Fibroblast of skin of scalp (primary cell): ENCODE measurements at regions not wholly inside any gene's neighbourhood (a gene's known extent, or its start where the extent isn't known, plus 50 kb on each side); places are given as distances from the start of the nearest gene placed in this dataset.
"Not testable (repeated sequence)": the region's sequence is repeated elsewhere in the genome, so short reads cannot be mapped to it uniquely, and the experiment has no call there.

ENCODE experiments used
- DNase-seq: peaks from one replicate; pipeline ENCODE4 v3.0.0-alpha.2; 2013

- not testable (repeated sequence) for DNase-seq
Observed at GRCh38 chr10:93127642-93128215, 54.0 kb downstream of the CYP26A1 start.

- no peak for DNase-seq
Observed at GRCh38 chr10:93131986-93132385, 58.3 kb downstream of the CYP26A1 start.

GRCh38 chr10:93138113-93138870, 64.6 kb downstream of the CYP26A1 start:
- DNase-seq, result peak; percentile 55

DNA sequence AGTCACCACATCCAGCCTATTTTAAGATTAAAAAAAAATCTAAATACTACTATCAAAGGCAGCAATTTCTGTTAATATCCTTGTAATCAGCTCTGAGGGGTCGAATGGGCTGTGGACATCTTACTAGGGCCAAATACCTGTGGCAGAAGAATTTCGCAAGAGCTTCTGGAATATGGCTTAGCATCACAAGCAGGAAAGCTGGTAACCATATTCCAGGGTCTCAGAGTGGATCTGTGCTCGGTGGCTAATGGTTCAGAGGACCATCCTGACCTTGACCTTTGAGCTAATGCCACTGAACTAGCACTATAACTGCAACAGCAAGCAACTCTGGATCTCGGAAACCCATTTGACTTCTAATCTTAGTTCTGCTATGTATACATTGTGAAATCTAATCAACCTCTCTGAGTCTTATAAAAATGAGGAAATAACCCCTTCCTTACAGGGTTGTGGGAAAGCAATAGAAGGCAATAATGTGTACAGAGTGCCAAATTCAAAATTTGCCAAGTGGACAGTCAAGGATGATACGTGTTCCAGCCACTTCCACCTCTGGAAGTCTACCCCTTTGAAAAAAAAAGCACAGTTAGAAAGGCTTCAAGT, 65.5 kb downstream of the CYP26A1 start:
- no peak for DNase-seq

- no peak for DNase-seq
Observed at GRCh38 chr10:93142534-93142933, 68.8 kb downstream of the CYP26A1 start.

GRCh38 chr10:93143281-93143680, 69.6 kb downstream of the CYP26A1 start:
- no peak for DNase-seq

DNA sequence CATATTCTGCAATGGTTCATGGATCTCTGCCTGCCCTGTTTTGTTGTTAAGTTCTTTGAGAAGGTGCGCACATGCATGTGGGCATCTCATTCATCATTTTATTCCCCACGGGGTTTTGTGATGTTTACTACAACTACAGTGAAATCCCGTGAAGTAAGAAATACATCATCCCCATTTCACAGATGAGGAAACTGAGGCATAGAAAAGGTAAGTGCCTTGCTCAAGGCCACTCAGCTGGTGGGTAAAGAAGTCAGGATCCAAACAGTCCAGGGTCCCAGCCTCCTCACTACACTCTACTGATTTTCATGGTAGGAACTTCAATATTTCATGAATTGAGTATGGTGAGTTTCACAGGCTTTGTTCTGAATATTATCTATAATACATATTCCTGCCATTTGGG, 72.6 kb downstream of the CYP26A1 start:
- DNase-seq, result no peak

DNA sequence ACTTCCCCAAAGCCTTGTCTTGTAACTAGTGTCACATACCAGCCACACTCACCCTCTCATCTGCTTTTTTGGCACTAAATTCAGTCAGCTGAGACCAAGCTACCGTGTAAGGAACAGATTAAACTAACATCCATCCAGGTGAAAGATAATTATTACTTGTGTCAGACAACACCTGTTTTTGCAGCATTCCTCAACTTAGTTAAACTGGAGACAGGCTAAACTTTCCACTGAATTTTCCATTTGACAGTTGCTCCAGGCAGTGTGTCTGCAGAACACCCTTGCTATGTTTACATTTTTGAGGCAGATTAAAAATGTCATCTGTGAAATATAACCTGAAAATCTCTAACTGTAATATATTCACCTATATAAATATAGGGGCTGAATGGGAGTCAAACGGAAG, 73.6 kb downstream of the CYP26A1 start:
- no peak for DNase-seq

DNA sequence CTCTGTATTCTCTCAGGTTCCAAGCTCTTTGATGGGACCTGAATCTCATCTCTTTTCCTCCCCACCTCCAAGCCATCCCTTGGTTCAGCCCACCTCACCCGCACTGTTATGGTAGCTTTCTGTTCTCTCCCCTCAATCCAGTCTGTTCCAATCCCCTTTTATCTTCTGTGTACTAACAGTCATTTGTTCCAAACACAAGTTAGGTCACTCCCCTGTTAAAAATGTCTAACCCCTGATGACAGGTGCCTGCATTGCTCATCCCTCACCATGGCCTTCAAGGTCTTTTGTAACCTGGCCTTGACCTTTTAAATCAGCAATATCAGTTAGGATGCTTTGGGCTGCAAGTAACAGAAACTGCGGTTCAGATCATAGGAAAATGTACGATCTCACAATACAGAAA, 74.8 kb downstream of the CYP26A1 start:
- no peak for DNase-seq

GRCh38 chr10:93149761-93150160, 76.1 kb downstream of the CYP26A1 start:
- DNase-seq, result peak; percentile 35

DNA sequence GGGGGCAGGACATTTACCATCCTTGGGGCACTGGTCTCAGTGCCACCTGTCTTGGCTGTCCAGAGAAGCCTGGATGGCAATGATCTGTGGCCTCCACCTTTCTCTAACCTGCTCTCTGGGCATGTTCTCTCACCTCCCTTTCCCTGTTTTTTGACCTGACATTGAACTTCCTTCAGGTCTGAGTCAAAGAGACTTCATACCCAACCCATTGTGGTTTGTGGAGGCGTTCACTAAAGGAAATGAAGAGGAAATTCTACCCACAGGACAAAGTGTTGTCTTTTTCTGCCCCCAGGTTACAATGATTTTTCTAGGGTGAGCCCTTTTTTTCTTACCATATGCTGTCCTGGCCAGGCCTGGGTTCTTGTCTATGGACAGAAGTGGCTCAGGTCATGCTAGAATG, 76.6 kb downstream of the CYP26A1 start:
- DNase-seq, result no peak

GRCh38 chr10:93150990-93151547, 77.4 kb downstream of the CYP26A1 start:
- no peak for DNase-seq

- DNase-seq, result peak; percentile 86
Observed at GRCh38 chr10:93152136-93152535, 78.4 kb downstream of the CYP26A1 start.

DNA sequence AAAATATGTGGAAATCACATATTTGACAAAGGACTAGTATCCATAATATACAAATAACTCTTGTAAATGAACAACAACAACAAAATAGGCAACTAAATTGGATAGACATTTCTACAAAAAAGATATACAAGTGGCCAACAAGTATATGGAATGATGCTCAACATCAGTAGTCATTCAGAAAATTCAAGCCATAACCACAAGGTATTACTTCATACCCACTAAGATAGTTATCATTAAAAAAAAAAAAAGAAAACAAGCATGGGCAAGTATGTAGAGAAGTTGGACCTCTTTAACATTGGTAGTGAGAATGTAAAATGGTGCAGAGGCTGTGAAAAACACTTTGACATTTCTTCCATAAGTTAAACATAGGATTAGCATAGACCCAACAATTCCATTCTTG, 80.8 kb downstream of the CYP26A1 start:
- no peak for DNase-seq

GRCh38 chr10:93160140-93160539, 86.4 kb downstream of the CYP26A1 start:
- DNase-seq, result no peak

- DNase-seq, result peak; percentile 75
Observed at GRCh38 chr10:93160829-93161228, 87.1 kb downstream of the CYP26A1 start.

DNA sequence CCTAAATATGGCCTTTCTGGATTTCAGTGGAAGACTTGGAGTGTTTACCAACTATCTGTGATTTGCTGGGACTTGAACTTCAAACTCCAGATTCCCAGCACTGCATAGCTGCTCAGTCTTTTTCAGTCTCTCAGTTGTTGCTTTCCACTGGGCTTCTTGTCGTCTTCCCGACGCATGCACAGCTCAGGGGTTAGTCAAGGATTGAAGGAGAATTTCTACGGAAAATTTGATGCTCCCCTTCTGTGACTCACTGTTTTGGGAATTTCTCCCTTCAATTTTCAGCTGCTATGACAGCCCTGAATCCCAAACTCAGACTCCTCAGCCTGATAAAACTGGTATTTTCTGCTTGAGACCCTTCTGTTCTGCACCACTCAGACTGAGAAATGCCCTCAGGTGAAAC, 91.7 kb downstream of the CYP26A1 start:
- peak; percentile 71 for DNase-seq

GRCh38 chr10:93166134-93166533, 92.4 kb downstream of the CYP26A1 start:
- DNase-seq, result no peak

DNA sequence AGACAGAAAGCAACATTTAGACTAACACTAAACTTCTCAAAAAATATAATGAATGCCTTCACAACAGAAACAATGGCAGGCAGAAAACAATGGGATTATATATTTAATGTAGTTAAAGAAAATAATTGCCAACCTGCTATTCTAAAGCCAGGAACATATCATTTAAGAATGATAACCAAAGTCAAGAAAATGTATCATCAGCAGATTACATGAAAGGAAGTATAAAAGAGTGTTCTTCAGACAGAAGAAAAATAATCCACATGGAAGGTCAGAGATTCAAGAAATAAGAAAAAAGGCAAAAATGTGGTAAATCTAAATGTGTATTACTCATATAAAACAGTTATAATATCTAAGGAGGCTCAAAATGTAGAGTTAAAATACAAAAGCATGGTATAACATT, 98.1 kb downstream of the CYP26A1 start:
- no peak for DNase-seq

GRCh38 chr10:93173967-93174845, 100.5 kb downstream of the CYP26A1 start:
- DNase-seq, result no peak

DNA sequence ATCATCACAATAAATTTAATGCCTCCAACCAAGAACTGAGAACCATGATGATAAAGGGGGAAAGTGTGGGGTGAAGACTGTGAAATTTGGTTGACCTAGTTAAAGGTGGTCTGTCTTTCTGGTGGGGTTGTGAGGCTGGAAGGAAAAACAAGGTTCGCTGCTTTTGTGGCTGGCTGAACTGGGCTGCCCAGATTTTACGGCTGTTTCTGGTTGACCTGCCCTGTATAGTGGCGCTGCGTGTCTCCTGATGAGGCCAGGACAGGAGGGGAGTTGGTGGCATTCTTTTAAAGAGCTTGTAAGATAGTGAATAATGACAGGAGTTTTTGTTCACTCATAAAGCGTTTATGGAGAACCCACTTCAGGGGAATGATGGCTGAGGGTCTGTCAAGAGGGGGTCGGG, 101.8 kb downstream of the CYP26A1 start:
- no peak for DNase-seq

DNA sequence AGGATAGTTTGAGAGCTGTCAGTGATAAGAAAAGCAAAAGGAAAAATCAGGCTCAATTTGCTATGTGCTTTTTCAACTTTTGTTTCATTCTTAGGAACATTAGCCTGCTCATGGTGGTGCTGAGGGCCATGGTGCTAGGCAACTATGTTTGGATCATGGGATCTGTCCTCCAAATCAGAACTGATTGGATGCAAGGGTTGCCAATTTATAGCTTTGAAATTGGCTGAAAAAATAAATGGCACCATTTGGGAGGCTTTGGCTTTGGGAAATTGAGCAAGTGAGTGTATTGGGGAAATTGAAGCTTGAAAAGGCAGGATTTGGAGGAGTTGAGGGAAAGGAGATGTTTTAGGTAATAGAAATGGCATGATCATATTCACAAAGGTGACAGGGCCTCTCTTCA, 103.8 kb downstream of the CYP26A1 start:
- no peak for DNase-seq

GRCh38 chr10:93178226-93178625, 104.5 kb downstream of the CYP26A1 start:
- no peak for DNase-seq
